ENCODE measurements at regions not wholly inside any gene's neighbourhood (a gene's known extent, or its start where the extent isn't known, plus 50 kb on each side); places are given as distances from the start of the nearest gene placed in this dataset.

DNA sequence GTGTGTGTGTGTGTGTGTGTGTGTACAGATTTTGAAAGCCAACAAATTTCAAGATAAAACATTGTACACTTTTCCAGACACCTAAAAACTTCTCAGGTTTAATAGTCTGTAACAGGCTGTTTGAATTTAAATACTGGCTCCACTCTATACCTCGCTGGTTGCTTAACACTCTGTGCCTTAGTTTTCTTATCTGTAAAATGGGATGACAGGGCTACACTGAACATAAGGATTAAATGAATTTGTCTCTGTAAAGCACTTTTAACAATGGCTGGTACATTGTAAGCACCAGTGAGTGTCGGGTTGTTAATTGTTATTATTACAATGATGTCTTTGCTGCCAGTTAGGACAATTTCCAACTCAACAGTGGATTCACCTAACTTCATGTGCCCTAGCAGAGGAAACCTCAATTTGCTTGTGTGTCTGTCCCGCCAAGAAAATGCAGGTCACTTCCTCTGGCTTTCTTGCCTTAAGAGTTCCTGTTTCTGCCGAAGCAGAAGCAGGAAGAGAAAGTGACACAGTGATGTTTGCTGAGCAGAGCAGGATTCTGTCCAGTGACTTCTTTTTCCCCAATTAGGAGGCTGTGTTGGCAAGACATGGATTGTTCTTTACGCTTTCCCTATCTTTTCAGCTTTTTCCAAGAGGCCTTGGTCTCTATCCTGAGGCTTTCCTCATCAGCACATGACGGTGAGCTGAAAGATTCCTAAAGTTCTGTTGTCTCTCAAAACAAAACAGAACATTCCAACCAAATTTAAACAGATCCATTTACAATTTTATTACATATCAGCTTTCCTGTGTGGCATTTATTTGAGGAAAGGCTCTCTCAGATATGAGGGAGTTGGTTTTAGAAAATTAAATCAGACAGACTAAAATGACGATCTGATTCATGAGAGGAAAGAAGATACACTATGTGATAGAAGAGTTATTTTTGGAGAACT lies 154.1 kb upstream of the ATP2B1 start:
- no peaks in the 10 kb centered on the region for H3K27me3 Mint-ChIP-seq (ENCODE audit: low read depth)
- H3K4me1 Mint-ChIP-seq (ENCODE audit: low read depth), result peaks cover 38% of the 10 kb centered on the region
- H3K4me3 Mint-ChIP-seq, result peak overlapping the region; percentile 70
- intact Hi-C loops (cut with micrococcal nuclease), result loop anchor here (1.0 to 5.0 kb wide), 10 partner anchors 18 to 822 kb away; no protein-coding TSS in a partner anchor
- peak; percentile 57 for DNase-seq
- no peaks in the 10 kb centered on the region for H3K36me3 Mint-ChIP-seq (ENCODE audit: low read depth)
- no peaks in the 10 kb centered on the region for H3K9me3 Mint-ChIP-seq
- peak overlapping the region; percentile 92 for H3K27ac Mint-ChIP-seq
- CTCF ChIA-PET, result no interaction called here

DNA sequence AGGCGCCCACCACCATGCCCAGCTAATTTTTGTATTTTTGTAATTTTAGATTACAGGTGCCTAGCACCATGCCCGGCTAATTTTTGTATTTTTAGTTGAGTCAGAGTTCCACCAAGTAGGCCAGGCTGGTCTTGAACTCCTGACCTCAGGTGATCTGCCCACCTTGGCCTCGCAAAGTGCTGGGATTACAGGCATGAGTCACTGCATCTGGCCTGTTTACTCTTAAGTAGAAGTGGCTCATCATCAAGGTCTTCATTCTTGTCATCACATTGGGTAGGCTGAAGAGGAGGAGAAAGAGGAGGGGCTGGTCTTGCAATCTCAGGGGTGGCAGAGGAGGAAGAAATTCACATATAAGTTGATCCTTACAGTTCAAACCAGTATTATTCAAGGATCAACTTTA lies 152.4 kb upstream of the ATP2B1 start:
- Mint-ChIP-seq H3K4me1 (ENCODE audit: low read depth) (peaks cover 53% of the 10 kb centered on the region), H3K27ac (no peak overlapping the region), H3K27me3 (ENCODE audit: low read depth) (no peaks in the 10 kb centered on the region), H3K4me3 (no peak overlapping the region), H3K36me3 (ENCODE audit: low read depth) (no peaks in the 10 kb centered on the region), H3K9me3 (no peaks in the 10 kb centered on the region)
- DNase-seq, result peak; percentile 26
- intact Hi-C loops (cut with micrococcal nuclease), result loop anchor here (2.0 to 5.0 kb wide), 4 partner anchors 181 to 389 kb away; no protein-coding TSS in a partner anchor
- CTCF ChIA-PET, result no interaction called here

GRCh38 chr12:89859508-89860220 lies 151.0 kb upstream of the ATP2B1 start:
- H3K36me3 Mint-ChIP-seq (ENCODE audit: low read depth), result no peaks in the 10 kb centered on the region
- no peak overlapping the region for H3K27ac Mint-ChIP-seq
- DNase-seq, result peak; percentile 18
- peaks cover 64% of the 10 kb centered on the region for H3K4me1 Mint-ChIP-seq (ENCODE audit: low read depth)
- H3K9me3 Mint-ChIP-seq, result no peaks in the 10 kb centered on the region
- H3K27me3 Mint-ChIP-seq (ENCODE audit: low read depth), result no peaks in the 10 kb centered on the region
- intact Hi-C loops (cut with micrococcal nuclease), result loop anchor here (2.0 to 5.0 kb wide), 5 partner anchors 183 to 387 kb away; no protein-coding TSS in a partner anchor
- CTCF ChIA-PET, result no interaction called here
- H3K4me3 Mint-ChIP-seq, result no peak overlapping the region

- CTCF ChIA-PET, result no interaction called here
- H3K9me3 Mint-ChIP-seq, result no peaks in the 10 kb centered on the region
- H3K36me3 Mint-ChIP-seq (ENCODE audit: low read depth), result no peaks in the 10 kb centered on the region
- intact Hi-C loops (cut with micrococcal nuclease), result loop anchor here (5.0 kb wide), 1 partner anchor 244 kb away; no protein-coding TSS in a partner anchor
- no peaks in the 10 kb centered on the region for H3K27me3 Mint-ChIP-seq (ENCODE audit: low read depth)
- H3K4me3 Mint-ChIP-seq, result no peak overlapping the region
- H3K4me1 Mint-ChIP-seq (ENCODE audit: low read depth), result peaks cover 58% of the 10 kb centered on the region
- DNase-seq, result no peak
- no peak overlapping the region for H3K27ac Mint-ChIP-seq
These were observed 150.1 kb upstream of the ATP2B1 start for GRCh38 chr12:89858718-89859117.

GRCh38 chr12:89857652-89858274 lies 149.1 kb upstream of the ATP2B1 start:
- intact Hi-C loops (cut with micrococcal nuclease), result loop anchor here (2.0 to 5.0 kb wide), 2 partner anchors 245 to 423 kb away; no protein-coding TSS in a partner anchor
- CTCF ChIA-PET, result no interaction called here
- no peak overlapping the region for H3K4me3 Mint-ChIP-seq
- no peaks in the 10 kb centered on the region for H3K36me3 Mint-ChIP-seq (ENCODE audit: low read depth)
- H3K9me3 Mint-ChIP-seq, result no peaks in the 10 kb centered on the region
- DNase-seq, result no peak
- no peak overlapping the region for H3K27ac Mint-ChIP-seq
- H3K4me1 Mint-ChIP-seq (ENCODE audit: low read depth), result peaks cover 49% of the 10 kb centered on the region
- no peaks in the 10 kb centered on the region for H3K27me3 Mint-ChIP-seq (ENCODE audit: low read depth)

DNA sequence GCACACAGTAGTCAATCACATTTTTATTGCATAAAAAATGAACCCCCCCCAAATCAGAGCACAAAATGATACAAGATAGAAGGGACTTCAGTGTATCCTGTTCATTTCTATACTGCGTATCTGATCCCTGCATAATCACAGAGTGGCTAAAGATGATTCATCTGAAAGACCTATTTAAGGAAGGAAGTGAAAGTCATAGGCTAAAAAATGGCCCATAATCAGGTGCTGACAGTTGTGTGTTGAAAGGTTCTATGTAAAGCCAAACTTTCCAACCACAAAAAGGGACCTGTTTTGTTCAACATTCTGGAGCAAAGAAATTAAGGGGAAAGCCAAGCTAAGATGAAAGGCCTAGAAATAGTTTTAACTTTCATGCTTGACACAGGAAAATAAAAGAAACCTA lies 147.8 kb upstream of the ATP2B1 start:
- no peak overlapping the region for H3K27ac Mint-ChIP-seq
- no peak overlapping the region for H3K4me3 Mint-ChIP-seq
- no peaks in the 10 kb centered on the region for H3K27me3 Mint-ChIP-seq (ENCODE audit: low read depth)
- no peaks in the 10 kb centered on the region for H3K36me3 Mint-ChIP-seq (ENCODE audit: low read depth)
- no peaks in the 10 kb centered on the region for H3K9me3 Mint-ChIP-seq
- DNase-seq, result no peak
- CTCF ChIA-PET, result no interaction called here
- intact Hi-C loops (cut with micrococcal nuclease), result loop anchor here (1.0 to 5.0 kb wide), 6 partner anchors 26 to 424 kb away; no protein-coding TSS in a partner anchor
- H3K4me1 Mint-ChIP-seq (ENCODE audit: low read depth), result peaks cover 42% of the 10 kb centered on the region

GRCh38 chr12:89848732-89849131 lies 140.1 kb upstream of the ATP2B1 start:
- Mint-ChIP-seq H3K4me1 (ENCODE audit: low read depth) (no peaks in the 10 kb centered on the region), H3K36me3 (ENCODE audit: low read depth) (no peaks in the 10 kb centered on the region), H3K27ac (no peak overlapping the region), H3K4me3 (no peak overlapping the region), H3K9me3 (no peaks in the 10 kb centered on the region), H3K27me3 (ENCODE audit: low read depth) (no peaks in the 10 kb centered on the region)
- no peak for DNase-seq
- intact Hi-C loops (cut with micrococcal nuclease), result no loop called here
- CTCF ChIA-PET, result no interaction called here

DNA sequence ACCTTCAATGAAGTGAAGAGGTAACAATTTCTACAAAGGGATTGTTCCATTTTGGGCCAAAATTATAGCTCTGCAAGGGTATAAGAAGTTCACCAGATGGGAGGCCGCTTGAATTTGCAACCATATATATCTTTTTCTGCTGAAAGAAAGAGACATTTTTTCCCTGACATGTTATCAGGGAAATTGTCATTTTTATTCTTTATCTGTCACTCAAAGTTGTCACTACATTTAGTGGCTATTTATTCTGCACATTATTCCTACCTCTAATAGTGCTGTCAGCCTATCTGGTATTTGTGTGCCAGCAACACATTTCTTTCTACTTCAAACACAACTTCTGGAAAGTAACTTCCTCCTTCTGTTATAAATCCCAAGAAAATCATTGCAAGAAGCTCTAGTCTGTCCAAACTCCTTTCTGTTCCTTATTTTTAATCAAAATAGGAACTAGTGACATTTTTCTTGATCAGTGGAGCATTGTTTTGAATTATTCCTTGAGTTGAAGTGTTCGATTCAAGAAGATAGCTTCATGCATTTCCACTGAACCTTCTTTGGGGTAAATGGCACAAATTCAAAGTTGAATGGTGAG lies 137.9 kb upstream of the ATP2B1 start:
- Mint-ChIP-seq H3K27ac (no peak overlapping the region), H3K4me3 (no peak overlapping the region), H3K36me3 (ENCODE audit: low read depth) (no peaks in the 10 kb centered on the region), H3K4me1 (ENCODE audit: low read depth) (no peaks in the 10 kb centered on the region), H3K27me3 (ENCODE audit: low read depth) (no peaks in the 10 kb centered on the region), H3K9me3 (no peaks in the 10 kb centered on the region)
- CTCF ChIA-PET, result no interaction called here
- intact Hi-C loops (cut with micrococcal nuclease), result no loop called here
- no peak for DNase-seq

GRCh38 chr12:89845767-89846166 lies 137.1 kb upstream of the ATP2B1 start:
- CTCF ChIA-PET, result no interaction called here
- Mint-ChIP-seq H3K4me3 (no peak overlapping the region), H3K27ac (no peak overlapping the region), H3K9me3 (no peaks in the 10 kb centered on the region), H3K36me3 (ENCODE audit: low read depth) (no peaks in the 10 kb centered on the region), H3K27me3 (ENCODE audit: low read depth) (no peaks in the 10 kb centered on the region), H3K4me1 (ENCODE audit: low read depth) (no peaks in the 10 kb centered on the region)
- intact Hi-C loops (cut with micrococcal nuclease), result no loop called here
- DNase-seq, result no peak

DNA sequence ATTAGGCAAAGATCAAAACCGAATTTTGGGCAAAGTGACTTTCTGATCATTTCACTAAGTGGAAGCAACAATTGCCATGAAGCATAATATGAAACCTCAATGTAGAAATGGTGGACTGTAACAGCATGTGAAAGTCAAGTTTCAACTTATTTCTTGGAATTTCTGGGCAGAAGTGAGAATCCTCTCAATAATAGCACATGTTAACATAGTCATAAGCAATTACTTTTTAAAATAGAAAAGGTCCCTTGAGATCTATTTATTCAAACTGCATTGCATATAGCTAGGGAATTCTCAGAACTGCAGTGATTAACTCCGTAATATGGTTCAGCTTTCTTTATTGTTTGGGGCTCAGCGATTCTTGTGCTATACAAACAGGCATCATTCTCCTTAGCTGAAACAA lies 136.7 kb upstream of the ATP2B1 start:
- no peak for DNase-seq
- no peaks in the 10 kb centered on the region for H3K27me3 Mint-ChIP-seq (ENCODE audit: low read depth)
- H3K4me3 Mint-ChIP-seq, result no peak overlapping the region
- CTCF ChIA-PET, result no interaction called here
- intact Hi-C loops (cut with micrococcal nuclease), result no loop called here
- H3K27ac Mint-ChIP-seq, result no peak overlapping the region
- no peaks in the 10 kb centered on the region for H3K9me3 Mint-ChIP-seq
- H3K36me3 Mint-ChIP-seq (ENCODE audit: low read depth), result no peaks in the 10 kb centered on the region
- no peaks in the 10 kb centered on the region for H3K4me1 Mint-ChIP-seq (ENCODE audit: low read depth)

DNA sequence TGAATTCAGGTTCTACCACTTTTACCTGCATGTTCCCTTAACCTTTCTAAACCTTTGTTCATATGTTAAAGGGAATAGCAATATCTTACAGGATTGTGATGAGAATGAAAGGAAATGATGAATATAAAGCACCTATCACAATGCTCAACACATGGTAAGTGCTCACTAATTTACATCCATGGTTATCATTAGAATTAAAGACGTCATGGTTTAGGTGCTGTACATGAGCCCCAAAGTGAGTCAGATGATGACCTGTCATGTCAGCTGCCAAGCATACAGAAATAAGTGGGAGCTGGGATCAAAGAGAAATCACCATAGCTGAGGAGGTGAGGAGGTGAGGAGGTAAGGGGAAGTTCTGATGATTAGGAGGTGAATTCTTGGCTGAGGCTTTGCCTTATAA lies 135.9 kb upstream of the ATP2B1 start:
- Mint-ChIP-seq H3K36me3 (ENCODE audit: low read depth) (no peaks in the 10 kb centered on the region), H3K27ac (no peak overlapping the region), H3K4me3 (no peak overlapping the region), H3K9me3 (no peaks in the 10 kb centered on the region), H3K27me3 (ENCODE audit: low read depth) (no peaks in the 10 kb centered on the region), H3K4me1 (ENCODE audit: low read depth) (no peaks in the 10 kb centered on the region)
- CTCF ChIA-PET, result interaction anchor here (0.6 kb wide), 1 partner anchor 1249 kb away, joined by 3 read pairs; no protein-coding TSS in a partner anchor
- intact Hi-C loops (cut with micrococcal nuclease), result no loop called here
- no peak for DNase-seq
